ENCODE measurements at regions not wholly inside any gene's neighbourhood (a gene's known extent, or its start where the extent isn't known, plus 50 kb on each side); places are given as distances from the start of the nearest gene placed in this dataset.
"Not testable (repeated sequence)": the region's sequence is repeated elsewhere in the genome, so short reads cannot be mapped to it uniquely, and the experiment has no call there.

GRCh38 chr22:11625711-11626421, 3902.1 kb upstream of the OR11H1 start:
- TF ChIP-seq CTCF (IDR thresholded peaks at IDR 0.05); ZFX (IDR thresholded peaks at IDR 0.05; ENCODE audit: borderline replicate concordance): not testable (repeated sequence)

Measured in 22Rv1 (cell line).